Activated CD4-positive, alpha-beta T cell treated with anti-CD3 and anti-CD28 coated beads, Interleukin-2, amount 50 U/mL, for 16 hours (primary cell): ENCODE measurements at regions not wholly inside any gene's neighbourhood (a gene's known extent, or its start where the extent isn't known, plus 50 kb on each side); places are given as distances from the start of the nearest gene placed in this dataset.
"Not testable (repeated sequence)": the region's sequence is repeated elsewhere in the genome, so short reads cannot be mapped to it uniquely, and the experiment has no call there.

Experiments
- DNase-seq: peaks from one replicate; pipeline ENCODE4 v3.0.0-alpha.2; 2020

GRCh38 chr14:23863836-23864235 lies 89.7 kb upstream of the DHRS4 start:
- DNase-seq: no peak

GRCh38 chr14:23864259-23864658 lies 89.3 kb upstream of the DHRS4 start:
- no peak for DNase-seq

GRCh38 chr14:23864861-23865260 lies 88.7 kb upstream of the DHRS4 start:
- DNase-seq: no peak

- DNase-seq: no peak
Measured at GRCh38 chr14:23865502-23865901, 88.1 kb upstream of the DHRS4 start.

- no peak for DNase-seq
Measured at GRCh38 chr14:23866269-23866668, 87.3 kb upstream of the DHRS4 start.

GRCh38 chr14:23869078-23869719 lies 84.4 kb upstream of the DHRS4 start:
- no peak for DNase-seq

- DNase-seq: no peak
Measured at GRCh38 chr14:23876160-23876750, 77.3 kb upstream of the DHRS4 start.

- peak; percentile 33 for DNase-seq
Measured at GRCh38 chr14:23877111-23877510, 76.5 kb upstream of the DHRS4 start.

GRCh38 chr14:23877538-23878180 lies 75.9 kb upstream of the DHRS4 start:
- peak; percentile 52 for DNase-seq

- no peak for DNase-seq
Measured at GRCh38 chr14:23881282-23881681, 72.3 kb upstream of the DHRS4 start.

GRCh38 chr14:23883684-23884540 lies 69.7 kb upstream of the DHRS4 start:
- no peak for DNase-seq

GRCh38 chr14:23884541-23884904 lies 69.0 kb upstream of the DHRS4 start:
- DNase-seq: no peak

- no peak for DNase-seq
Measured at GRCh38 chr14:23887536-23887935, 66.0 kb upstream of the DHRS4 start.

GRCh38 chr14:23891717-23892116 lies 61.9 kb upstream of the DHRS4 start:
- DNase-seq: not testable (repeated sequence)

- DNase-seq: not testable (repeated sequence)
Measured at GRCh38 chr14:23892289-23892688, 61.3 kb upstream of the DHRS4 start.

- no peak for DNase-seq
Measured at GRCh38 chr14:23894362-23895052, 59.1 kb upstream of the DHRS4 start.

GRCh38 chr14:23895053-23895419 lies 58.5 kb upstream of the DHRS4 start:
- DNase-seq: no peak

- no peak for DNase-seq
Measured at GRCh38 chr14:23895480-23895879, 58.1 kb upstream of the DHRS4 start.

GRCh38 chr14:23896609-23897153 lies 56.9 kb upstream of the DHRS4 start:
- DNase-seq: no peak

- DNase-seq: not testable (repeated sequence)
Measured at GRCh38 chr14:23897291-23897690, 56.3 kb upstream of the DHRS4 start.

GRCh38 chr14:23898359-23898758 lies 55.2 kb upstream of the DHRS4 start:
- DNase-seq: not testable (repeated sequence)

- no peak for DNase-seq
Measured at GRCh38 chr14:23899788-23900187, 53.8 kb upstream of the DHRS4 start.

GRCh38 chr14:23903442-23903841 lies 50.1 kb upstream of the DHRS4 start:
- DNase-seq: no peak
